Peyer's patch (tissue), 4 donors: ENCODE measurements at regions not wholly inside any gene's neighbourhood (a gene's known extent, or its start where the extent isn't known, plus 50 kb on each side); places are given as distances from the start of the nearest gene placed in this dataset.

ENCODE experiments used
- POLR2A ChIP-seq, 2 donors: fragments of 450-650 bp; IDR thresholded peaks; one replicate each; pipeline ENCODE4 v1.5.1; 2017; ENCODE audit warnings: antibody characterized with exemption in 2 of 2, mild to moderate bottlenecking in 2 of 2, moderate library complexity in 2 of 2
- TF ChIP-seq, protein P1 (sequence below), 6 experiments: fragments of 450-650 bp in 4 of 6; fragments of 200-600 bp in 2 of 6; sonication (generic) in 1 of 6; IDR thresholded peaks; one replicate each; pipeline ENCODE4 v1.5.1; 2017 to 2019; ENCODE audit warnings: antibody characterized with exemption in 6 of 6, mild to moderate bottlenecking in 3 of 6, moderate library complexity in 1 of 6

DNA sequence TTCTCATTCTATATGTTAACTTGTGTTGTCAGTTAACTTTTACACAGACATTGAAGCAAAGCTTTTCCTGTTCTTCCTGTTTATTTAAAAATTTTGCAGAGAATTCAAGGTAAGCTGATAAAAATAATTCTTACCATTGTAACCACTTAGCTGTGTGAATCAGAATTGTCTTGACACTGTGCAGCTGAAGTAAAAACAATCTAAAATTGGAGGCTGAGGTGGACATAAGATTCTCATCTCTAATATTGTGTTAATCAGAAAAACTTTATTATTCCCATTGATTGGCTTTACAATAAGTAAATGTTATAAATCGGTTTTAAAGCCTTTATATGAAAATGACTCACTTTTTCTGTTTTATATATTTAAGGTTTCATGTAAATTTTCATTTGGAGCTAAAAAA, 240.3 kb upstream of the PLEKHG7 start:
- TF ChIP-seq, protein P1, sequence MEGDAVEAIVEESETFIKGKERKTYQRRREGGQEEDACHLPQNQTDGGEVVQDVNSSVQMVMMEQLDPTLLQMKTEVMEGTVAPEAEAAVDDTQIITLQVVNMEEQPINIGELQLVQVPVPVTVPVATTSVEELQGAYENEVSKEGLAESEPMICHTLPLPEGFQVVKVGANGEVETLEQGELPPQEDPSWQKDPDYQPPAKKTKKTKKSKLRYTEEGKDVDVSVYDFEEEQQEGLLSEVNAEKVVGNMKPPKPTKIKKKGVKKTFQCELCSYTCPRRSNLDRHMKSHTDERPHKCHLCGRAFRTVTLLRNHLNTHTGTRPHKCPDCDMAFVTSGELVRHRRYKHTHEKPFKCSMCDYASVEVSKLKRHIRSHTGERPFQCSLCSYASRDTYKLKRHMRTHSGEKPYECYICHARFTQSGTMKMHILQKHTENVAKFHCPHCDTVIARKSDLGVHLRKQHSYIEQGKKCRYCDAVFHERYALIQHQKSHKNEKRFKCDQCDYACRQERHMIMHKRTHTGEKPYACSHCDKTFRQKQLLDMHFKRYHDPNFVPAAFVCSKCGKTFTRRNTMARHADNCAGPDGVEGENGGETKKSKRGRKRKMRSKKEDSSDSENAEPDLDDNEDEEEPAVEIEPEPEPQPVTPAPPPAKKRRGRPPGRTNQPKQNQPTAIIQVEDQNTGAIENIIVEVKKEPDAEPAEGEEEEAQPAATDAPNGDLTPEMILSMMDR (IDR thresholded peaks at IDR 0.05): no peak
- no peak for TF ChIP-seq POLR2A (IDR thresholded peaks at IDR 0.05)
